Keratinocyte (primary cell): ENCODE measurements at regions not wholly inside any gene's neighbourhood (a gene's known extent, or its start where the extent isn't known, plus 50 kb on each side); places are given as distances from the start of the nearest gene placed in this dataset.

Experiments used
- CTCF ChIP-seq, 3 experiments: IDR thresholded peaks in 1 of 3; conservative IDR thresholded peaks in 1 of 3; optimal IDR thresholded peaks in 1 of 3; 2 replicates in 2 of 3; 3 replicates in 1 of 3; pipeline versions ENCODE3 to v1.5.1; 2011; ENCODE audit warnings: low read length in 3 of 3, mild to moderate bottlenecking in 3 of 3, moderate library complexity in 2 of 3, control low read depth in 1 of 3, inconsistent platforms in 1 of 3; ENCODE audit not compliant: insufficient read depth in 2 of 3; ENCODE audit errors: extremely low read depth in 1 of 3
- EZH2 ChIP-seq: IDR thresholded peaks from one replicate; pipeline ENCODE4 v1.6.1; 2012; ENCODE audit warnings: inconsistent platforms, mild to moderate bottlenecking, low read length, moderate library complexity

- TF ChIP-seq EZH2 (no peak), CTCF (optimal IDR thresholded peaks at IDR 0.05 in 1 of 3, IDR thresholded peaks at IDR 0.05 in 1 of 3, conservative IDR thresholded peaks at IDR 0.05 in 1 of 3; ENCODE audit: extremely low read depth in 1 of 3, insufficient read depth in 2 of 3, low read length in 3 of 3) (no peak)
Observed at GRCh38 chr5:2603272-2603575, 148.3 kb downstream of the IRX2 start.
